GM12874 (cell line): ENCODE measurements at regions not wholly inside any gene's neighbourhood (a gene's known extent, or its start where the extent isn't known, plus 50 kb on each side); places are given as distances from the start of the nearest gene placed in this dataset.
A peak's percentile ranks its signal among the peaks of the same experiment; 100 is the strongest.

Source experiments
- TF ChIP-seq, protein P1 (sequence below): IDR thresholded peaks from 2 replicates; pipeline ENCODE4 v1.5.1; 2011; ENCODE audit warnings: low read depth, mild to moderate bottlenecking, control low read depth, low read length, moderate library complexity; ENCODE audit not compliant: insufficient read depth

GRCh38 chr12:16136219-16136988 lies 141.1 kb downstream of the SLC15A5 start:
- TF ChIP-seq, protein P1, sequence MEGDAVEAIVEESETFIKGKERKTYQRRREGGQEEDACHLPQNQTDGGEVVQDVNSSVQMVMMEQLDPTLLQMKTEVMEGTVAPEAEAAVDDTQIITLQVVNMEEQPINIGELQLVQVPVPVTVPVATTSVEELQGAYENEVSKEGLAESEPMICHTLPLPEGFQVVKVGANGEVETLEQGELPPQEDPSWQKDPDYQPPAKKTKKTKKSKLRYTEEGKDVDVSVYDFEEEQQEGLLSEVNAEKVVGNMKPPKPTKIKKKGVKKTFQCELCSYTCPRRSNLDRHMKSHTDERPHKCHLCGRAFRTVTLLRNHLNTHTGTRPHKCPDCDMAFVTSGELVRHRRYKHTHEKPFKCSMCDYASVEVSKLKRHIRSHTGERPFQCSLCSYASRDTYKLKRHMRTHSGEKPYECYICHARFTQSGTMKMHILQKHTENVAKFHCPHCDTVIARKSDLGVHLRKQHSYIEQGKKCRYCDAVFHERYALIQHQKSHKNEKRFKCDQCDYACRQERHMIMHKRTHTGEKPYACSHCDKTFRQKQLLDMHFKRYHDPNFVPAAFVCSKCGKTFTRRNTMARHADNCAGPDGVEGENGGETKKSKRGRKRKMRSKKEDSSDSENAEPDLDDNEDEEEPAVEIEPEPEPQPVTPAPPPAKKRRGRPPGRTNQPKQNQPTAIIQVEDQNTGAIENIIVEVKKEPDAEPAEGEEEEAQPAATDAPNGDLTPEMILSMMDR, result no peak

GRCh38 chr12:16135323-16135722 lies 142.2 kb downstream of the SLC15A5 start:
- TF ChIP-seq, protein P1, result no peak

DNA sequence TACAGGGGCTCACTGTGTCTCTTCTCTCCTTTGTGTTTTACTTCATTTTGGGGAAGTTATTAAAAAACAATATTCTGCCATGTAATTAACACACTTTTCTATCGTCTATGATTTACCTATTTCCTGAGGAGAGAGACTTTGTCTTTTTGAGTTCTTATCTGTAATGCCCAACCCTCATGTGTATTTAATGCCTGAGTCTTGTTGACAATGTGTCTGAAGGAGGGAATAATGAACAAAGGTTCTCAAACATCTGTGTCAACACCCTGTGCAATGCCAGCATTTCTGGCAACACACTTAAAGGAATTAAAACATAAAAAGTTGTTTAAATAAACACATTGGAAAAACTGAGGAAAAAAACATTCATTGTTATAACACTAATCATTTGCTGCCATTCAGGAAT lies 147.1 kb downstream of the SLC15A5 start:
- TF ChIP-seq, protein P1, result no peak

DNA sequence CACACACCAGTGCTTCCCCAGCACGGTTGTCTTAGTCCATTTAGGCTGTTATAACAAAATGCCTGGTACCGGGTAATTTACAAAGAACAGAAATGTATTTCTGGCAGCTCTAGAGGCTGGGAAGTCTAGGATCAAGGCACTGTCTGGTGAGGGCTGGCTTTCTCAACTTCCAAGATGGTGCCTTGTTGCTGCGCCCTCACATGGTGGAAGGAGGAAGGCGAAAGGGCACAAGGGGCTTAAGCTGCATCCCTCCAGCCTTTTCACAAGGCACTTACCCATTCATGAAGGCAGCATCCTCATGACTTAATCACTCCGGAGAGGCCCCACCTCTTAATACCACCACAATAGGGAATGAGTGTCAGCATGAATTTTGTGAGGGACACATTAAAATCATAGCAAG lies 155.5 kb downstream of the SLC15A5 start:
- TF ChIP-seq, protein P1, result 0 out of 2 replicates have a peak, but pooled peaks have one; percentile 6

GRCh38 chr12:16119618-16120415 lies 157.7 kb downstream of the SLC15A5 start:
- TF ChIP-seq, protein P1, result no peak

- TF ChIP-seq, protein P1, result no peak
Observed at GRCh38 chr12:16118586-16118985, 158.9 kb downstream of the SLC15A5 start.
